H9 (cell line): ENCODE measurements at regions not wholly inside any gene's neighbourhood (a gene's known extent, or its start where the extent isn't known, plus 50 kb on each side); places are given as distances from the start of the nearest gene placed in this dataset.

Source experiments
- DNase-seq: peaks from one replicate; pipeline ENCODE4 v3.0.0-alpha.2; 2017
- H2AFZ ChIP-seq: one replicate; pipeline ENCODE4 v1.6.1; 2013; ENCODE audit warnings: mild to moderate bottlenecking, low read length, control low read depth, moderate library complexity
- H2AK5ac ChIP-seq: 2 replicates; pipeline ENCODE4 v1.6.1; 2013; ENCODE audit warnings: low read length, control low read depth, mixed read lengths; ENCODE audit not compliant: insufficient read length
- H2BK120ac ChIP-seq: one replicate; pipeline ENCODE4 v1.6.1; 2013; ENCODE audit warnings: low read depth, mild to moderate bottlenecking, low read length, control low read depth, inconsistent platforms; ENCODE audit not compliant: poor library complexity, severe bottlenecking
- H2BK12ac ChIP-seq: 2 replicates; pipeline ENCODE4 v1.6.1; 2013; ENCODE audit warnings: low read length, control low read depth, mixed read lengths, low read depth; ENCODE audit not compliant: insufficient read length
- H2BK15ac ChIP-seq: 2 replicates; pipeline ENCODE4 v1.6.1; 2013; ENCODE audit warnings: low read depth, low read length, control low read depth
- H2BK20ac ChIP-seq: one replicate; pipeline ENCODE4 v1.6.1; 2013; ENCODE audit warnings: low read depth, mild to moderate bottlenecking, low read length, control low read depth, inconsistent platforms; ENCODE audit not compliant: poor library complexity, severe bottlenecking
- H2BK5ac ChIP-seq: 2 replicates; pipeline ENCODE4 v1.6.1; 2013; ENCODE audit warnings: low read length, control low read depth, mixed read lengths; ENCODE audit not compliant: insufficient read length
- H3K14ac ChIP-seq: 2 replicates; pipeline ENCODE4 v1.6.1; 2013; ENCODE audit warnings: low read length, control low read depth; ENCODE audit not compliant: insufficient read depth
- H3K18ac ChIP-seq: 2 replicates; pipeline ENCODE4 v1.6.1; 2013; ENCODE audit warnings: low read depth, mild to moderate bottlenecking, mixed read lengths, low read length, control low read depth; ENCODE audit not compliant: insufficient read length
- H3K23ac ChIP-seq: 2 replicates; pipeline ENCODE4 v1.6.1; 2013; ENCODE audit warnings: low read length, control low read depth, mixed read lengths, low read depth; ENCODE audit not compliant: insufficient read length
- H3K23me2 ChIP-seq: 2 replicates; pipeline ENCODE4 v1.6.1; 2013; ENCODE audit warnings: low read depth, mild to moderate bottlenecking, mixed read lengths, low read length, control low read depth; ENCODE audit not compliant: insufficient read length, poor library complexity, severe bottlenecking
- H3K27ac ChIP-seq: 2 replicates; pipeline ENCODE4 v1.5.1; 2013; ENCODE audit warnings: low read length, control low read depth, mixed read lengths, low read depth; ENCODE audit not compliant: insufficient read length
- H3K27me3 ChIP-seq: 2 replicates; pipeline ENCODE4 v1.6.1; 2013; ENCODE audit warnings: low read length, control low read depth, inconsistent platforms; ENCODE audit not compliant: insufficient read depth
- H3K4ac ChIP-seq: 2 replicates; pipeline ENCODE4 v1.6.1; 2013; ENCODE audit warnings: low read depth, mild to moderate bottlenecking, control low read depth, inconsistent platforms, low read length, moderate library complexity
- H3K4me1 ChIP-seq: 2 replicates; pipeline ENCODE4 v1.6.1; 2013; ENCODE audit warnings: low read length, control low read depth, inconsistent platforms; ENCODE audit not compliant: insufficient read depth
- H3K4me2 ChIP-seq: 2 replicates; pipeline ENCODE4 v1.6.1; 2013; ENCODE audit warnings: low read length, control low read depth, mixed read lengths; ENCODE audit not compliant: insufficient read length, insufficient read depth
- H3K56ac ChIP-seq: 2 replicates; pipeline ENCODE4 v1.6.1; 2013; ENCODE audit warnings: low read depth, mild to moderate bottlenecking, mixed read lengths, low read length, control low read depth; ENCODE audit not compliant: insufficient read length
- H3K79me1 ChIP-seq: 2 replicates; pipeline ENCODE4 v1.6.1; 2013; ENCODE audit warnings: low read depth, mild to moderate bottlenecking, moderate library complexity, low read length, control low read depth, inconsistent platforms; ENCODE audit not compliant: insufficient read depth, poor library complexity, severe bottlenecking
- H3K79me2 ChIP-seq: 2 replicates; pipeline ENCODE4 v1.6.1; 2013; ENCODE audit warnings: low read length, control low read depth, inconsistent platforms; ENCODE audit not compliant: insufficient read depth
- H3K9ac ChIP-seq: 2 replicates; pipeline ENCODE4 v1.6.1; 2013; ENCODE audit warnings: low read length, control low read depth, mixed read lengths; ENCODE audit not compliant: insufficient read length; ENCODE audit errors: extremely low read depth
- H3K9me3 ChIP-seq: one replicate; pipeline ENCODE4 v1.6.1; 2013; ENCODE audit warnings: low read depth, low read length, inconsistent platforms; ENCODE audit not compliant: control insufficient read depth
- H3T11ph ChIP-seq: one replicate; pipeline ENCODE4 v1.6.1; 2013; ENCODE audit warnings: mild to moderate bottlenecking, low read length, control low read depth, inconsistent platforms
- H4K20me1 ChIP-seq: one replicate; pipeline ENCODE4 v1.6.1; 2013; ENCODE audit not compliant: control insufficient read depth, insufficient read length, insufficient read depth
- H4K5ac ChIP-seq: 2 replicates; pipeline ENCODE4 v1.6.1; 2013; ENCODE audit warnings: low read depth, mild to moderate bottlenecking, mixed read lengths, low read length, control low read depth; ENCODE audit not compliant: insufficient read length
- H4K8ac ChIP-seq: replicated peaks from 2 replicates; pipeline ENCODE4 v1.6.1; 2013; ENCODE audit warnings: low read length, control low read depth, mixed read lengths, low read depth; ENCODE audit not compliant: insufficient read length
- H4K91ac ChIP-seq: 2 replicates; pipeline ENCODE4 v1.6.1; 2013; ENCODE audit warnings: low read depth, mild to moderate bottlenecking, moderate library complexity, mixed read lengths, low read length, control low read depth; ENCODE audit not compliant: insufficient read length
- H3K27ac Mint-ChIP-seq, 3 experiments: 2 replicates in 2 of 3; 3 replicates in 1 of 3; pipeline ENCODE4 v1.8.0; 2020 to 2021; ENCODE audit warnings: mixed read lengths in 3 of 3, mild to moderate bottlenecking in 1 of 3, moderate library complexity in 1 of 3
- H3K27me3 Mint-ChIP-seq: 2 replicates; pipeline ENCODE4 v1.8.0; 2021; ENCODE audit warnings: low read depth, mild to moderate bottlenecking, moderate library complexity, mixed read lengths
- H3K36me3 Mint-ChIP-seq, 3 experiments: 2 replicates in 2 of 3; 3 replicates in 1 of 3; pipeline ENCODE4 v1.8.0; 2020 to 2021; ENCODE audit warnings: low read depth in 3 of 3, mixed read lengths in 3 of 3; ENCODE audit not compliant: insufficient read depth in 1 of 3
- H3K4me1 Mint-ChIP-seq, 2 experiments: 2 replicates each; pipeline ENCODE4 v1.8.0; 2020; ENCODE audit warnings: mixed read lengths in 2 of 2
- H3K4me3 Mint-ChIP-seq, 2 experiments: 2 replicates in 1 of 2; 3 replicates in 1 of 2; pipeline ENCODE4 v1.8.0; 2020 to 2021; ENCODE audit warnings: mild to moderate bottlenecking in 2 of 2, mixed read lengths in 2 of 2, moderate library complexity in 1 of 2
- H3K9me3 Mint-ChIP-seq, 2 experiments: 2 replicates in 1 of 2; 3 replicates in 1 of 2; pipeline ENCODE4 v1.8.0; 2020; ENCODE audit warnings: mild to moderate bottlenecking in 2 of 2, mixed read lengths in 2 of 2, moderate library complexity in 1 of 2
- WGBS: extraction: QIAGEN DNeasy Blood & Tissue Kit; methylation state at CpG from one replicate; pipeline ENCODE4 v1.1.7; 2013; ENCODE audit warnings: missing lambda C conversion rate, low lambda C conversion rate, mixed read lengths; ENCODE audit not compliant: insufficient read length; ENCODE audit errors: extremely low coverage; 5-methylcytosine and 5-hydroxymethylcytosine counted together
- TF ChIP-seq, protein P1 (sequence below): fragments of 200-600 bp; sonication (generic); conservative IDR thresholded peaks from 3 replicates; pipeline ENCODE4 v1.8.0; 2021; ENCODE audit warnings: antibody characterized with exemption, mild to moderate bottlenecking

DNA sequence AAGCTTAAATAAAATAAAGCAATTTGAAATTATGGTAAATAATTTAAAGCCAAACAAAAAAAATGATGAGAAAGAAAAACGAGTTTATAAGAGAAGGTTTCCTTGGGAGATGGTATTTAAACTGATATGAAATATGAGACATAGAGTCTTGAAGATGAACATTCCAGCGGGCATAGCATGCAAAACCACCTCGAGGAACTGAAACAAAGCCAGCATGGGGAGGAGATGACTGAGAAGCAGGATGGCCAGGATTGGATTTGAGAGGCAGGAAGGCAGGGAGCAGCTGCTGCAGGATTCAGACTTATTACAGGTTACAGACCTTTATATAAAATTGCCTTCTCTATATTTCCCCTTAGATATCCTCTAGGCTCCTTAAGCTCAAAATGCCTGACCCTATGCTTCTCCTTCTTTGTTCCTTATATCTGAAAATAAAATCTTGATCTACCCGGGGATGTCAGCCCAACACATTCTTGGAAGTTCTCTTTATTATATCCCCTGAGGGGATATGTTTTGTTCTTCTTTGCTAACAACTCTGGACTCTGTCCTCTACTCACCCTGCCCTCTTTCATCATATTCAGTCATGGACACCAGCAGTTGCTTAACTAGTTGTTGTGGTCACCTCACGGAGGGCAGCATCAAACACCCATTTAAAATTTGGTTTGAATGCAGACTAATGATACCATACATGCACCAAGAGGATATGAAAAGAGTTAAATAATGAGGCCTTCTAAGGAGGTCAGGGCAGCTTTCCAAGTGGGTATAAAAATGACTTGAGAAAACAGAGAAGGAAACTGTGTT, 719.1 kb upstream of the B3GALT2 start:
- H3K23me2 ChIP-seq, result no peaks in the 10 kb centered on the region
- no peaks in the 10 kb centered on the region for H3K9me3 ChIP-seq
- H3K4ac ChIP-seq, result no peak overlapping the region
- no peaks in the 10 kb centered on the region for H3K4me1 ChIP-seq
- no peak overlapping the region for H2BK15ac ChIP-seq
- H2BK20ac ChIP-seq, result no peak overlapping the region
- no peak overlapping the region for H4K5ac ChIP-seq
- H3K23ac ChIP-seq, result no peak overlapping the region
- H3K27me3 ChIP-seq, result no peaks in the 10 kb centered on the region
- no peaks in the 10 kb centered on the region for H4K20me1 ChIP-seq
- H3K9ac ChIP-seq, result no peak overlapping the region
- H3K9me3 Mint-ChIP-seq, result peaks cover 0 to 3% of the 10 kb centered on the region in 2 experiments; a peak in 2 of 5 replicates
- H3K56ac ChIP-seq, result no peak overlapping the region
- no peak overlapping the region for H2BK120ac ChIP-seq
- WGBS, result 100% methylated on average over 1 of the region's 5 CpGs
- H3K14ac ChIP-seq, result no peak overlapping the region
- no peak overlapping the region for H2AK5ac ChIP-seq
- H3K27ac ChIP-seq, result no peak overlapping the region
- H2BK12ac ChIP-seq, result no peak overlapping the region
- no peak overlapping the region for H2AFZ ChIP-seq
- DNase-seq, result no peak
- H3K79me2 ChIP-seq, result no peaks in the 10 kb centered on the region
- H3K4me3 Mint-ChIP-seq, result no peak overlapping the region
- H3K79me1 ChIP-seq, result no peaks in the 10 kb centered on the region
- H3T11ph ChIP-seq, result no peak overlapping the region
- H3K4me1 Mint-ChIP-seq, result no peaks in the 10 kb centered on the region
- no peak overlapping the region for H4K8ac ChIP-seq
- H3K36me3 Mint-ChIP-seq, result no peaks in the 10 kb centered on the region; a peak in 1 of 7 replicates
- no peak overlapping the region for H2BK5ac ChIP-seq
- H4K91ac ChIP-seq, result no peak overlapping the region
- no peak overlapping the region for H3K4me2 ChIP-seq
- H3K27ac Mint-ChIP-seq, result no peak overlapping the region; a peak in 1 of 7 replicates
- H3K27me3 Mint-ChIP-seq, result no peaks in the 10 kb centered on the region; the same call in 1 of the 2 replicates
- TF ChIP-seq, protein P1, sequence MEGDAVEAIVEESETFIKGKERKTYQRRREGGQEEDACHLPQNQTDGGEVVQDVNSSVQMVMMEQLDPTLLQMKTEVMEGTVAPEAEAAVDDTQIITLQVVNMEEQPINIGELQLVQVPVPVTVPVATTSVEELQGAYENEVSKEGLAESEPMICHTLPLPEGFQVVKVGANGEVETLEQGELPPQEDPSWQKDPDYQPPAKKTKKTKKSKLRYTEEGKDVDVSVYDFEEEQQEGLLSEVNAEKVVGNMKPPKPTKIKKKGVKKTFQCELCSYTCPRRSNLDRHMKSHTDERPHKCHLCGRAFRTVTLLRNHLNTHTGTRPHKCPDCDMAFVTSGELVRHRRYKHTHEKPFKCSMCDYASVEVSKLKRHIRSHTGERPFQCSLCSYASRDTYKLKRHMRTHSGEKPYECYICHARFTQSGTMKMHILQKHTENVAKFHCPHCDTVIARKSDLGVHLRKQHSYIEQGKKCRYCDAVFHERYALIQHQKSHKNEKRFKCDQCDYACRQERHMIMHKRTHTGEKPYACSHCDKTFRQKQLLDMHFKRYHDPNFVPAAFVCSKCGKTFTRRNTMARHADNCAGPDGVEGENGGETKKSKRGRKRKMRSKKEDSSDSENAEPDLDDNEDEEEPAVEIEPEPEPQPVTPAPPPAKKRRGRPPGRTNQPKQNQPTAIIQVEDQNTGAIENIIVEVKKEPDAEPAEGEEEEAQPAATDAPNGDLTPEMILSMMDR, result no peak
- H3K18ac ChIP-seq, result no peak overlapping the region
